A549 (cell line): ENCODE measurements at regions not wholly inside any gene's neighbourhood (a gene's known extent, or its start where the extent isn't known, plus 50 kb on each side); places are given as distances from the start of the nearest gene placed in this dataset.

ENCODE experiments used
- CEBPB ChIP-seq, 2 experiments: fragments of >200 bp in 1 of 2; sonication (Bioruptor Twin) in 1 of 2; formaldehyde crosslinking in 1 of 2; IDR thresholded peaks; 2 replicates each; pipeline ENCODE4 v1.6.1; 2012 to 2016
- CTCF ChIP-seq: fragments of >200 bp; sonication (Bioruptor Twin); formaldehyde crosslinking; IDR thresholded peaks from 3 replicates; pipeline ENCODE4 v1.5.1; 2016
- RAD21 ChIP-seq, 2 experiments: fragments of >200 bp in 1 of 2; sonication (Bioruptor Twin) in 1 of 2; formaldehyde crosslinking in 1 of 2; IDR thresholded peaks in 1 of 2; conservative IDR thresholded peaks in 1 of 2; 2 replicates in 1 of 2; 3 replicates in 1 of 2; pipeline ENCODE4 v1.6.1; 2012 to 2018; ENCODE audit warnings: inconsistent platforms in 1 of 2
- RCOR1 ChIP-seq: fragments of 150-350 bp; IDR thresholded peaks from 2 replicates; pipeline ENCODE4 v1.6.1; 2014; ENCODE audit warnings: antibody characterized with exemption, low read length, low read depth
- SMC3 ChIP-seq: fragments of >200 bp; sonication (Bioruptor Twin); formaldehyde crosslinking; IDR thresholded peaks from 3 replicates; pipeline ENCODE4 v1.6.1; 2018; ENCODE audit warnings: inconsistent platforms
- TF ChIP-seq, protein P1 (sequence below): fragments of >200 bp; sonication (Bioruptor Twin); formaldehyde crosslinking; IDR thresholded peaks from 3 replicates; pipeline ENCODE4 v1.6.1; 2016

- TF ChIP-seq, protein P1, sequence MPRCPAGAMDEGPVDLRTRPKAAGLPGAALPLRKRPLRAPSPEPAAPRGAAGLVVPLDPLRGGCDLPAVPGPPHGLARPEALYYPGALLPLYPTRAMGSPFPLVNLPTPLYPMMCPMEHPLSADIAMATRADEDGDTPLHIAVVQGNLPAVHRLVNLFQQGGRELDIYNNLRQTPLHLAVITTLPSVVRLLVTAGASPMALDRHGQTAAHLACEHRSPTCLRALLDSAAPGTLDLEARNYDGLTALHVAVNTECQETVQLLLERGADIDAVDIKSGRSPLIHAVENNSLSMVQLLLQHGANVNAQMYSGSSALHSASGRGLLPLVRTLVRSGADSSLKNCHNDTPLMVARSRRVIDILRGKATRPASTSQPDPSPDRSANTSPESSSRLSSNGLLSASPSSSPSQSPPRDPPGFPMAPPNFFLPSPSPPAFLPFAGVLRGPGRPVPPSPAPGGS, result no peak
- TF ChIP-seq RCOR1 (no peak), CTCF (no peak), RAD21 (conservative IDR thresholded peaks at IDR 0.05 in 1 of 2, IDR thresholded peaks at IDR 0.05 in 1 of 2) (no peak), CEBPB (IDR thresholded peaks at IDR 0.05) (no peak), SMC3 (no peak)
These were observed 140.4 kb downstream of the MTHFS start for GRCh38 chr15:79756365-79756764.
